Stomach (tissue), 4 donors: ENCODE measurements at regions not wholly inside any gene's neighbourhood (a gene's known extent, or its start where the extent isn't known, plus 50 kb on each side); places are given as distances from the start of the nearest gene placed in this dataset.

Experiments used
- EP300 ChIP-seq: sonication (generic); formaldehyde crosslinking; IDR thresholded peaks from one replicate; pipeline ENCODE4 v1.6.1; 2017; ENCODE audit warnings: antibody characterized with exemption
- POLR2A ChIP-seq, 4 donors: fragments of 450-650 bp; IDR thresholded peaks; one replicate each; pipeline ENCODE4 v1.6.1; 2016; ENCODE audit warnings: antibody characterized with exemption in 4 of 4, control low read depth in 2 of 4, mild to moderate bottlenecking in 1 of 4, moderate library complexity in 1 of 4
- POLR2AphosphoS5 ChIP-seq, 3 donors: sonication (generic); formaldehyde crosslinking; IDR thresholded peaks; one replicate each; pipeline ENCODE4 v1.6.1; 2016; ENCODE audit warnings: antibody characterized with exemption in 3 of 3
- TF ChIP-seq, protein P1 (sequence below), 7 experiments: fragments of 450-650 bp in 4 of 7; fragments of 200-600 bp in 3 of 7; sonication (generic) in 3 of 7; IDR thresholded peaks; one replicate each; pipeline ENCODE4 v1.5.1; 2016 to 2019; ENCODE audit warnings: antibody characterized with exemption in 7 of 7, control low read depth in 2 of 7, mild to moderate bottlenecking in 1 of 7

DNA sequence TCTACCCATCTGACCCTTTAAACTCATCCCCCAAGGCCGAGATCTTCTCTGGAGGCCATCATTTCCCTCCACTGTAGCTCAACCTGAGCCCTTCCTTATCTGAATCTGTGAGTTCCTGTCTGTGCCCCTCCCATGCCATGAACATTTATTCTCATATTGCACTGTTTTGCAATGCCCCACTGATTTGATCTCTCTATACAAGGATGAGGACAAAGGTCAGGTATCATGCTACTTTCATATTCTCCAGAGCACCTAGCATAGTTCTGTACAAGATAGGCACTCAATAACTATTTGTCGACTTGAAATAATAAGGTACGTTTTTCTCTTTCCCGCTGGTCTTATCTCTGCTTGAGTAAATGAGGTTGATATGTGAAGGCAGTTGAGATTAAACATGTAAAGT, 135.5 kb downstream of the KLF5 start:
- TF ChIP-seq, protein P1, sequence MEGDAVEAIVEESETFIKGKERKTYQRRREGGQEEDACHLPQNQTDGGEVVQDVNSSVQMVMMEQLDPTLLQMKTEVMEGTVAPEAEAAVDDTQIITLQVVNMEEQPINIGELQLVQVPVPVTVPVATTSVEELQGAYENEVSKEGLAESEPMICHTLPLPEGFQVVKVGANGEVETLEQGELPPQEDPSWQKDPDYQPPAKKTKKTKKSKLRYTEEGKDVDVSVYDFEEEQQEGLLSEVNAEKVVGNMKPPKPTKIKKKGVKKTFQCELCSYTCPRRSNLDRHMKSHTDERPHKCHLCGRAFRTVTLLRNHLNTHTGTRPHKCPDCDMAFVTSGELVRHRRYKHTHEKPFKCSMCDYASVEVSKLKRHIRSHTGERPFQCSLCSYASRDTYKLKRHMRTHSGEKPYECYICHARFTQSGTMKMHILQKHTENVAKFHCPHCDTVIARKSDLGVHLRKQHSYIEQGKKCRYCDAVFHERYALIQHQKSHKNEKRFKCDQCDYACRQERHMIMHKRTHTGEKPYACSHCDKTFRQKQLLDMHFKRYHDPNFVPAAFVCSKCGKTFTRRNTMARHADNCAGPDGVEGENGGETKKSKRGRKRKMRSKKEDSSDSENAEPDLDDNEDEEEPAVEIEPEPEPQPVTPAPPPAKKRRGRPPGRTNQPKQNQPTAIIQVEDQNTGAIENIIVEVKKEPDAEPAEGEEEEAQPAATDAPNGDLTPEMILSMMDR (IDR thresholded peaks at IDR 0.05) = no peak
- TF ChIP-seq EP300 (no peak), POLR2AphosphoS5 (IDR thresholded peaks at IDR 0.05) (peak in 2 of 3 donors; percentile 41 to 51), POLR2A (IDR thresholded peaks at IDR 0.05) (no peak)
